A549 (cell line): ENCODE measurements at regions not wholly inside any gene's neighbourhood (a gene's known extent, or its start where the extent isn't known, plus 50 kb on each side); places are given as distances from the start of the nearest gene placed in this dataset.

ENCODE experiments used
- ATAC-seq, 2 experiments: fragments of 200-7000 bp in 1 of 2; fragments of >200 bp in 1 of 2; cut with Nextera tagmentation in 1 of 2; cut with Tn5 transposase in 1 of 2; 3 replicates each; pipeline versions ENCODE4 v1.8.0 to v1.9.1; 2018 to 2020; ENCODE audit warnings: mild to moderate bottlenecking in 1 of 2, moderate library complexity in 1 of 2
- CTCF ChIA-PET: fragments of 300-600 bp; sonication (Branson Sonifier 250); formaldehyde crosslinking; extraction: SDS; loops from one replicate; lab custom pipeline; 2021; ENCODE audit warnings: antibody characterized with exemption, inconsistent platforms; lab: Yijun Ruan, JAX
- POLR2A ChIA-PET: fragments of 350-600 bp; formaldehyde crosslinking; extraction: SDS; loops from one replicate; lab custom pipeline; 2021; ENCODE audit warnings: antibody characterized with exemption, inconsistent platforms; lab: Yijun Ruan, JAX
- DNase-seq, 2 experiments: peaks; one replicate each; pipeline versions ENCODE4 v3.0.0 to v3.0.0-alpha.2; 2011 to 2016; ENCODE audit warnings: low read depth in 1 of 2, low spot score in 1 of 2
- FAIRE-seq: peaks from 2 replicates; lab custom pipeline; 2011; peaks lifted over from hg19 to GRCh38; lab: Jason Lieb, UNC
- H3K27ac ChIP-seq, 2 experiments: fragments of >200 bp; sonication (Bioruptor Twin); formaldehyde crosslinking; 3 replicates each; pipeline ENCODE4 v1.5.1; 2016 to 2017
- H3K4me1 ChIP-seq: fragments of >200 bp; sonication (Bioruptor Twin); formaldehyde crosslinking; 3 replicates; pipeline ENCODE4 v1.6.1; 2016
- H3K4me2 ChIP-seq: fragments of >200 bp; sonication (Bioruptor Twin); formaldehyde crosslinking; 3 replicates; pipeline ENCODE4 v1.6.1; 2016
- H3K4me3 ChIP-seq: fragments of >200 bp; sonication (Bioruptor Twin); formaldehyde crosslinking; 3 replicates; pipeline ENCODE4 v1.5.1; 2016
- H3K9me3 ChIP-seq: fragments of >200 bp; sonication (Bioruptor Twin); formaldehyde crosslinking; 3 replicates; pipeline ENCODE4 v1.6.1; 2016
- CBX8 ChIP-seq: fragments of 200-600 bp; sonication (generic); IDR thresholded peaks from 2 replicates; pipeline ENCODE4 v1.6.1; 2016
- EHMT2 ChIP-seq: fragments of 200-600 bp; sonication (generic); IDR thresholded peaks from 2 replicates; pipeline ENCODE4 v1.6.1; 2016; ENCODE audit warnings: antibody characterized with exemption, low read depth, mild to moderate bottlenecking, moderate library complexity
- EP300 ChIP-seq, 2 experiments: fragments of >200 bp; sonication (Bioruptor Twin); formaldehyde crosslinking; IDR thresholded peaks; 2 replicates in 1 of 2; 3 replicates in 1 of 2; pipeline ENCODE4 v1.6.1; 2016 to 2017
- ESRRA ChIP-seq: fragments of 150-350 bp; IDR thresholded peaks from 2 replicates; pipeline ENCODE4 v1.6.1; 2014; ENCODE audit warnings: mild to moderate bottlenecking, low read length, borderline replicate concordance
- FOSL2 ChIP-seq, 2 experiments: fragments of 450-650 bp in 1 of 2; fragments of >200 bp in 1 of 2; sonication (Bioruptor Twin) in 1 of 2; formaldehyde crosslinking; IDR thresholded peaks; 2 replicates each; pipeline versions ENCODE4 v1.5.0 to v1.6.1; 2016 to 2020; ENCODE audit warnings: mild to moderate bottlenecking in 1 of 2, moderate library complexity in 1 of 2
- GATA3 ChIP-seq: IDR thresholded peaks from 2 replicates; pipeline ENCODE4 v1.6.1; 2012; ENCODE audit warnings: borderline replicate concordance
- HES2 ChIP-seq: fragments of >200 bp; sonication (Bioruptor Twin); formaldehyde crosslinking; IDR thresholded peaks from 2 replicates; pipeline ENCODE4 v1.6.1; 2016
- MAZ ChIP-seq: fragments of 150-350 bp; IDR thresholded peaks from 2 replicates; pipeline ENCODE4 v1.6.1; 2014; ENCODE audit warnings: antibody characterized with exemption, low read depth, low read length, borderline replicate concordance
- NFE2L2 ChIP-seq: fragments of 150-350 bp; conservative IDR thresholded peaks from 2 replicates; pipeline ENCODE4 v1.6.1; 2014; ENCODE audit warnings: low read length
- NPAS2 ChIP-seq: fragments of 250-450 bp; sonication (Bioruptor Pico); IDR thresholded peaks from 2 replicates; pipeline ENCODE4 v1.8.0; 2022; ENCODE audit warnings: mild to moderate bottlenecking, moderate library complexity, borderline replicate concordance
- POLR2A ChIP-seq: IDR thresholded peaks from 2 replicates; pipeline ENCODE4 v1.6.1; 2012; ENCODE audit warnings: mild to moderate bottlenecking, low read length
- RARB ChIP-seq: fragments of 250-450 bp; sonication (Bioruptor Pico); IDR thresholded peaks from 2 replicates; pipeline ENCODE4 v1.8.0; 2021; ENCODE audit warnings: mild to moderate bottlenecking, moderate library complexity
- TP53 ChIP-seq: fragments of 250-450 bp; sonication (Bioruptor Pico); IDR thresholded peaks from 2 replicates; pipeline ENCODE4 v1.5.0; 2021; ENCODE audit warnings: mild to moderate bottlenecking, moderate library complexity
- ZFP36 ChIP-seq: fragments of 450-650 bp; IDR thresholded peaks from 2 replicates; pipeline ENCODE4 v1.6.1; 2014; ENCODE audit warnings: borderline replicate concordance; ENCODE audit not compliant: partially characterized antibody
- WGBS: methylation state at CpG from one replicate; pipeline ENCODE4 v1.1.6; 2017; ENCODE audit errors: missing lambda C conversion rate; 5-methylcytosine and 5-hydroxymethylcytosine counted together
- TF ChIP-seq, protein P1 (sequence below): IDR thresholded peaks from 2 replicates; pipeline ENCODE4 v1.6.1; 2012
- TF ChIP-seq, protein P2 (sequence below): fragments of 250-450 bp; sonication (Bioruptor Pico); IDR thresholded peaks from 2 replicates; pipeline ENCODE4 v1.5.0; 2021; ENCODE audit warnings: mild to moderate bottlenecking, moderate library complexity, borderline replicate concordance
- TF ChIP-seq, protein P3 (sequence below): fragments of 200-600 bp; sonication (generic); IDR thresholded peaks from 2 replicates; pipeline ENCODE4 v1.6.1; 2016; ENCODE audit warnings: antibody characterized with exemption, mild to moderate bottlenecking, moderate library complexity
- TF ChIP-seq, protein P4 (sequence below): IDR thresholded peaks from 2 replicates; pipeline ENCODE4 v1.6.1; 2012; ENCODE audit warnings: low read depth, borderline replicate concordance

DNA sequence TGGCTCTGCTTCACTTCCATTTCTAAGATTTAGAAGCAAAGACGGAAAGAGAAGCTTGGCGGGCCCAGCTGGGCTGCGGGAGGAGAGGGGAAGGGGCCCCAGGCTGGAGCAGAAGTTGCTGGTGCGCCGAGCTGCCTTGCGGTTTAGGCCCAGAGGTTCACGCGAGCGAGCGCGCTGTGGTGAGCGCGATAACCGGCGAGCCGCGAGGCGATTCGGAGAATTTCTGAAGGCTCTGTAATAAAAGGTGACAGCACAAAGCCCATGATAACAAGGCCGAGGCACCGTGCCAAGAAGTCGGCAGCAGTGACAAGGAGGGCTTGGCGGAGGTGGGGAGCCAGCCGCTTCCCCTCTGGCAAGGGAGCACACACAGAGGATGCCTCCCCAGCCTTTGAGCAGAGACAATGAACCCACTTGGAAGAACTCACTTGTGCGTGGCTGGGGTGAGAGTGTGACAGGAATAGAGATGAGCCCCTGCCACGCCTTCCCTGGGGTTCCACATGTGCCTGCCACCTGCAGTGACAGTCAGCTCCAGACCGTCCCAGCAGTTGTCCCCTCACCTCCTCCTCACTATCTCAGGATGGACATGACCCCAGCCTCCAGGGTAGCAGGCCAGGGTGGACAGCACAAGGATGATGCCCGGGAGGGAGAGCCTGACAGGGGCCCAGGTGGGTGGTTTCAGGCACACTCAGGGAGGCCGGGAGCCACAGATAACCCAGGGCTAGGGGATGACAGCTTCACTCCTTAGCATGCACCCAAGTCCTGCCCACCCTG lies 315.2 kb downstream of the UACA start:
- 92% methylated on average over 28 of the region's 29 CpGs for WGBS
- H3K27ac ChIP-seq = no peak overlapping the region; a peak in 1 of 6 replicates
- no peaks in the 10 kb centered on the region for H3K9me3 ChIP-seq
- DNase-seq (no peak), ATAC-seq (no peak; a peak in 1 of 6 replicates), FAIRE-seq (no peak)
- H3K4me1 ChIP-seq = no peaks in the 10 kb centered on the region
- H3K4me3 ChIP-seq = no peak overlapping the region
- H3K4me2 ChIP-seq = no peak overlapping the region
- ChIA-PET POLR2A (no interaction called here), CTCF (interaction anchor here (0.9 to 1.5 kb wide), 4 partner anchors 10 to 27 kb away, joined by 3 to 5 read pairs (median 4); no protein-coding TSS in a partner anchor)
- TF ChIP-seq, protein P1, sequence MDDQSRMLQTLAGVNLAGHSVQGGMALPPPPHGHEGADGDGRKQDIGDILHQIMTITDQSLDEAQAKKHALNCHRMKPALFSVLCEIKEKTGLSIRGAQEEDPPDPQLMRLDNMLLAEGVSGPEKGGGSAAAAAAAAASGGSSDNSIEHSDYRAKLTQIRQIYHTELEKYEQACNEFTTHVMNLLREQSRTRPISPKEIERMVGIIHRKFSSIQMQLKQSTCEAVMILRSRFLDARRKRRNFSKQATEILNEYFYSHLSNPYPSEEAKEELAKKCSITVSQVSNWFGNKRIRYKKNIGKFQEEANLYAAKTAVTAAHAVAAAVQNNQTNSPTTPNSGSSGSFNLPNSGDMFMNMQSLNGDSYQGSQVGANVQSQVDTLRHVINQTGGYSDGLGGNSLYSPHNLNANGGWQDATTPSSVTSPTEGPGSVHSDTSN = no peak
- no peak for TF ChIP-seq GATA3

- Histone ChIP-seq H3K27ac (no peak overlapping the region; a peak in 1 of 6 replicates), H3K9me3 (no peaks in the 10 kb centered on the region), H3K4me3 (no peak overlapping the region), H3K4me2 (no peak overlapping the region), H3K4me1 (no peaks in the 10 kb centered on the region)
- ChIA-PET CTCF (interaction anchor here (0.9 to 1.5 kb wide), 6 partner anchors 10 to 972 kb away, joined by 3 to 6 read pairs (median 4); no protein-coding TSS in a partner anchor), POLR2A (no interaction called here)
- FAIRE-seq = no peak
- no peak for ATAC-seq
- 64% methylated on average over 2 of the region's 2 CpGs for WGBS
- TF ChIP-seq FOSL2 (IDR thresholded peaks at IDR 0.05) (no peak), FOSL2 (CRISPR knock-in tag; IDR thresholded peaks at IDR 0.05) (no peak), ZFP36 (no peak), CBX8 (no peak), EHMT2 (no peak), MAZ (no peak), TP53 (CRISPR knock-in tag) (no peak), ESRRA (no peak), RARB (no peak), NFE2L2 (no peak), HES2 (no peak), EP300 (IDR thresholded peaks at IDR 0.05) (no peak), NPAS2 (CRISPR knock-in tag) (no peak), POLR2A (no peak), GATA3 (no peak)
- TF ChIP-seq, protein P2, sequence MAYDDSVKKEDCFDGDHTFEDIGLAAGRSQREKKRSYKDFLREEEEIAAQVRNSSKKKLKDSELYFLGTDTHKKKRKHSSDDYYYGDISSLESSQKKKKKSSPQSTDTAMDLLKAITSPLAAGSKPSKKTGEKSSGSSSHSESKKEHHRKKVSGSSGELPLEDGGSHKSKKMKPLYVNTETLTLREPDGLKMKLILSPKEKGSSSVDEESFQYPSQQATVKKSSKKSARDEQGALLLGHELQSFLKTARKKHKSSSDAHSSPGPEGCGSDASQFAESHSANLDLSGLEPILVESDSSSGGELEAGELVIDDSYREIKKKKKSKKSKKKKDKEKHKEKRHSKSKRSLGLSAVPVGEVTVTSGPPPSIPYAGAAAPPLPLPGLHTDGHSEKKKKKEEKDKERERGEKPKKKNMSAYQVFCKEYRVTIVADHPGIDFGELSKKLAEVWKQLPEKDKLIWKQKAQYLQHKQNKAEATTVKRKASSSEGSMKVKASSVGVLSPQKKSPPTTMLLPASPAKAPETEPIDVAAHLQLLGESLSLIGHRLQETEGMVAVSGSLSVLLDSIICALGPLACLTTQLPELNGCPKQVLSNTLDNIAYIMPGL = no peak
- TF ChIP-seq, protein P3, sequence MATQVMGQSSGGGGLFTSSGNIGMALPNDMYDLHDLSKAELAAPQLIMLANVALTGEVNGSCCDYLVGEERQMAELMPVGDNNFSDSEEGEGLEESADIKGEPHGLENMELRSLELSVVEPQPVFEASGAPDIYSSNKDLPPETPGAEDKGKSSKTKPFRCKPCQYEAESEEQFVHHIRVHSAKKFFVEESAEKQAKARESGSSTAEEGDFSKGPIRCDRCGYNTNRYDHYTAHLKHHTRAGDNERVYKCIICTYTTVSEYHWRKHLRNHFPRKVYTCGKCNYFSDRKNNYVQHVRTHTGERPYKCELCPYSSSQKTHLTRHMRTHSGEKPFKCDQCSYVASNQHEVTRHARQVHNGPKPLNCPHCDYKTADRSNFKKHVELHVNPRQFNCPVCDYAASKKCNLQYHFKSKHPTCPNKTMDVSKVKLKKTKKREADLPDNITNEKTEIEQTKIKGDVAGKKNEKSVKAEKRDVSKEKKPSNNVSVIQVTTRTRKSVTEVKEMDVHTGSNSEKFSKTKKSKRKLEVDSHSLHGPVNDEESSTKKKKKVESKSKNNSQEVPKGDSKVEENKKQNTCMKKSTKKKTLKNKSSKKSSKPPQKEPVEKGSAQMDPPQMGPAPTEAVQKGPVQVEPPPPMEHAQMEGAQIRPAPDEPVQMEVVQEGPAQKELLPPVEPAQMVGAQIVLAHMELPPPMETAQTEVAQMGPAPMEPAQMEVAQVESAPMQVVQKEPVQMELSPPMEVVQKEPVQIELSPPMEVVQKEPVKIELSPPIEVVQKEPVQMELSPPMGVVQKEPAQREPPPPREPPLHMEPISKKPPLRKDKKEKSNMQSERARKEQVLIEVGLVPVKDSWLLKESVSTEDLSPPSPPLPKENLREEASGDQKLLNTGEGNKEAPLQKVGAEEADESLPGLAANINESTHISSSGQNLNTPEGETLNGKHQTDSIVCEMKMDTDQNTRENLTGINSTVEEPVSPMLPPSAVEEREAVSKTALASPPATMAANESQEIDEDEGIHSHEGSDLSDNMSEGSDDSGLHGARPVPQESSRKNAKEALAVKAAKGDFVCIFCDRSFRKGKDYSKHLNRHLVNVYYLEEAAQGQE = no peak
- TF ChIP-seq, protein P4, sequence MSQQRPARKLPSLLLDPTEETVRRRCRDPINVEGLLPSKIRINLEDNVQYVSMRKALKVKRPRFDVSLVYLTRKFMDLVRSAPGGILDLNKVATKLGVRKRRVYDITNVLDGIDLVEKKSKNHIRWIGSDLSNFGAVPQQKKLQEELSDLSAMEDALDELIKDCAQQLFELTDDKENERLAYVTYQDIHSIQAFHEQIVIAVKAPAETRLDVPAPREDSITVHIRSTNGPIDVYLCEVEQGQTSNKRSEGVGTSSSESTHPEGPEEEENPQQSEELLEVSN = no peak
- DNase-seq = no peak
These were observed 315.8 kb downstream of the UACA start for GRCh38 chr15:70447521-70447920.
